Fibroblast of lung (primary cell): ENCODE measurements at regions not wholly inside any gene's neighbourhood (a gene's known extent, or its start where the extent isn't known, plus 50 kb on each side); places are given as distances from the start of the nearest gene placed in this dataset.

Experiments
- EZH2 ChIP-seq: IDR thresholded peaks from 2 replicates; pipeline ENCODE4 v1.5.1; 2012; ENCODE audit warnings: low read length, control low read depth, mild to moderate bottlenecking; ENCODE audit errors: missing control alignments
- TF ChIP-seq, protein P1 (sequence below), 2 donors: IDR thresholded peaks in 1 of 2; conservative IDR thresholded peaks in 1 of 2; 1 replicate in 1 of 2; 2 replicates in 1 of 2; pipeline ENCODE4 v1.5.1; 2011 to 2012; ENCODE audit warnings: low read length in 2 of 2, control low read depth in 1 of 2, inconsistent platforms in 1 of 2, low read depth in 1 of 2, mild to moderate bottlenecking in 1 of 2

DNA sequence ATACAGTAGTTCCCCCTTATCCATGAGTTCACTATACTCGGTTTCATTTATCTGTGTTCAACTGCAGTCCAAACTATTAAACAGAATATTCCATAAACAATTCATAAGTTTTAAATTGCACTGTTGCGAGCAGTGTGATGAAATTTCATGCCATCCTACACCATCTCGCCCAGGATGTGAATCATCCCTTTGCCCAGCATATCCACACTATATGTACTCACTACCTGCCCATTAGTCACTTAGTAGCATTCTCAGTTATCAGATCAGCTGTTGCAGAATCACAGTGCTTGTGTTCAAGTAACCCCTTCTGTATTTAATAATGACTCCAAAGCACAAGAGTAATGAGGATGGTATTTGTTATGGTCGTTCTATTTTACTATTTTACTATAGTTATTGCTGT, 51.5 kb downstream of the SHOC1 start:
- TF ChIP-seq, protein P1, sequence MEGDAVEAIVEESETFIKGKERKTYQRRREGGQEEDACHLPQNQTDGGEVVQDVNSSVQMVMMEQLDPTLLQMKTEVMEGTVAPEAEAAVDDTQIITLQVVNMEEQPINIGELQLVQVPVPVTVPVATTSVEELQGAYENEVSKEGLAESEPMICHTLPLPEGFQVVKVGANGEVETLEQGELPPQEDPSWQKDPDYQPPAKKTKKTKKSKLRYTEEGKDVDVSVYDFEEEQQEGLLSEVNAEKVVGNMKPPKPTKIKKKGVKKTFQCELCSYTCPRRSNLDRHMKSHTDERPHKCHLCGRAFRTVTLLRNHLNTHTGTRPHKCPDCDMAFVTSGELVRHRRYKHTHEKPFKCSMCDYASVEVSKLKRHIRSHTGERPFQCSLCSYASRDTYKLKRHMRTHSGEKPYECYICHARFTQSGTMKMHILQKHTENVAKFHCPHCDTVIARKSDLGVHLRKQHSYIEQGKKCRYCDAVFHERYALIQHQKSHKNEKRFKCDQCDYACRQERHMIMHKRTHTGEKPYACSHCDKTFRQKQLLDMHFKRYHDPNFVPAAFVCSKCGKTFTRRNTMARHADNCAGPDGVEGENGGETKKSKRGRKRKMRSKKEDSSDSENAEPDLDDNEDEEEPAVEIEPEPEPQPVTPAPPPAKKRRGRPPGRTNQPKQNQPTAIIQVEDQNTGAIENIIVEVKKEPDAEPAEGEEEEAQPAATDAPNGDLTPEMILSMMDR (conservative IDR thresholded peaks at IDR 0.05 in 1 of 2, IDR thresholded peaks at IDR 0.05 in 1 of 2; ENCODE audit: low read depth in 1 of 2, low read length in 2 of 2), result no peak
- no peak for TF ChIP-seq EZH2
